COLO668 (cell line): ENCODE measurements at regions not wholly inside any gene's neighbourhood (a gene's known extent, or its start where the extent isn't known, plus 50 kb on each side); places are given as distances from the start of the nearest gene placed in this dataset.
"Not testable (repeated sequence)": the region's sequence is repeated elsewhere in the genome, so short reads cannot be mapped to it uniquely, and the experiment has no call there.

ENCODE experiments used
- DNase-seq: peaks from one replicate; lab custom pipeline; 2025; ENCODE audit not compliant: unreplicated experiment; lab: John Stamatoyannopoulos, UW

DNA sequence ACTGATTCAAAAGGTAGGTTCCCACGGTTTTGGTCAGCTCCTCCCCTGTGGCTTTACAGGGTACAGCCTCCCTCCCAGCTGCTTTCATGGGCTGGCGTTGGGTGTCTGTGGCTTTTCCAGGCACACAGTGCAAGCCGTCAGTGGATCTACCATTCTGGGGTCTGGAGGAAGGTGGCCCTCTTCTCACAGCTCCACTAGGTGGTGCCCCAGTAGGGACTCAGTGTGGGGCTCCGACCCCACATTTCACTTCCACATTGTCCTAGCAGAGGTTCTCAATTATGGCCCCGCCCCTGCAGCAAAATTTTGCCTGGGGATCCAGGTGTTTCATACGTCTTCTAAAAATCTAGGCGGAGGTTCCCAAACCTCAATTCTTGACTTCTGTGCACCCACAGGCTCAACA, 324.6 kb upstream of the PHF14 start:
- DNase-seq, result not testable (repeated sequence)

DNA sequence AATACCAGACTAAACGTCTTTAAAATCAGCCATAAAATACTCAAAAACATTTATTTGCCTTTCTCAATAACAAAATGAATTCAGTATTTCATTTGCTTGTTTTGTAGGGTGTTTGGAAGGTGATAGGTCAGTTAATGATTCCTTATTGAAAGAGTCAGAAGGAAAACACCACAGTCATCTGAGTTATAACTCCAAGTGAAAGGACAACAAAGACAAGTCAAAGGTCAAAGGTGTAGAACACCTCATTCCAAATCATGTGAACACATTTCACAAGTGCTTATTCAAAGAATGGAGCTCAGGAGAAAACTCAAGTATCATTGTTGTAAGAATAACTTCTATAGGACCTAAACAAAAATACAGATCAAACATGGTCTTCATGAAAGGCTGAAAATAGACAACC, 318.6 kb upstream of the PHF14 start:
- DNase-seq, result no peak

DNA sequence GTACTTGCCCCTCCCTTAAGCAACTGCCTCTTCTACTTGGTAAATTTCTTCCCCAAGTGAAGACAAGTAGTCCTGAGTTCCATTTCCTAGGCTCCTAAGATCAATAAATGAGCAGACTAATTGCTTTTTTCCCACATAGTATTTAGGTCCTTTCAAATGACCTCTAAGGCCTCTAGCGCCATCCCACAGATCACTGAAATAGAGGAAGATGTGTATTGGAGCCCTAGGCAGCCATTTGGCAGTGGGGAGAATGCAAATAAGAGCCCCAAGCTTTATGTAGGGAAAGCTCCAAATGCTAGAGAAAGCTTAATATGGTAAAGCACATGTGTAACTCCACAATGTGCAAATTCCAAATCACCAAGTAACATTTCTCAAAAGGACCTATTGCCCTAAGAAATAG, 316.5 kb upstream of the PHF14 start:
- no peak for DNase-seq

DNA sequence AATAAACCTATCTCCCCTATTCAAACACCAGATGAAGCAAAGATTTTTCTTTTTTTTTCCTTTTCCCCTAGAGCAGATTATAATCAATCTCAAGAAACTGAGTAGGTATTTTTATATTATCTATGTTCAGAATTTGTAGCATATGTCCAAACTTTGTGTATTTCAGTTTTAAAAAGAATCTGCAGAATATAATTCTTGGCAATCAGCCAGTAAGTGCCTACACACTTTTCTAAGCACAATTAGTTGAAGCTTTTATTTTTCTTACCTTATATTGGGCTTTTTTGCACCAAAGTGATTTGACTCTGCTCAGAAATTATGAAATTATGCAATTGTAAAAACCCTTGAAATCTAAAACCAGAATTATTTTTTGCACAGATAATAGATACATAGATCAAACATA, 315.8 kb upstream of the PHF14 start:
- DNase-seq, result no peak

DNA sequence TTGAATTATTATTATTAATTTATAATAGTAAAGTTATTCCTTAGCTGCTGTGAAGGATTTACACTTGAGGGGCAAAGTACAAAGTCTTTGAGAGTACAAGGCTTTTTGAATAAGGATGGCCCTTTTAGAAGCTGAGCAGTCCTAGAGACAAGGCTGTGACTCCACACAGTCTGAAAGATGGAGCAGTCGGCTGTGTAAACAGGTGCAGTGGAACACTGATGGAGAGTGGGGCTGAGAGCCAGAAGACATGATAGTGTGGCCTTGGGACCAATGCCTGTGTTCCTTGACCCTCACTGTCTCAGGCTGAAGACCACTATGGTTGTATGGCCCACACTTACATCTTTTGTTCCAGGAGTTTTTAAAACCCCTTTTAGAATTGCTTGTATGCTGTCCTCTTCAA, 311.2 kb upstream of the PHF14 start:
- no peak for DNase-seq

DNA sequence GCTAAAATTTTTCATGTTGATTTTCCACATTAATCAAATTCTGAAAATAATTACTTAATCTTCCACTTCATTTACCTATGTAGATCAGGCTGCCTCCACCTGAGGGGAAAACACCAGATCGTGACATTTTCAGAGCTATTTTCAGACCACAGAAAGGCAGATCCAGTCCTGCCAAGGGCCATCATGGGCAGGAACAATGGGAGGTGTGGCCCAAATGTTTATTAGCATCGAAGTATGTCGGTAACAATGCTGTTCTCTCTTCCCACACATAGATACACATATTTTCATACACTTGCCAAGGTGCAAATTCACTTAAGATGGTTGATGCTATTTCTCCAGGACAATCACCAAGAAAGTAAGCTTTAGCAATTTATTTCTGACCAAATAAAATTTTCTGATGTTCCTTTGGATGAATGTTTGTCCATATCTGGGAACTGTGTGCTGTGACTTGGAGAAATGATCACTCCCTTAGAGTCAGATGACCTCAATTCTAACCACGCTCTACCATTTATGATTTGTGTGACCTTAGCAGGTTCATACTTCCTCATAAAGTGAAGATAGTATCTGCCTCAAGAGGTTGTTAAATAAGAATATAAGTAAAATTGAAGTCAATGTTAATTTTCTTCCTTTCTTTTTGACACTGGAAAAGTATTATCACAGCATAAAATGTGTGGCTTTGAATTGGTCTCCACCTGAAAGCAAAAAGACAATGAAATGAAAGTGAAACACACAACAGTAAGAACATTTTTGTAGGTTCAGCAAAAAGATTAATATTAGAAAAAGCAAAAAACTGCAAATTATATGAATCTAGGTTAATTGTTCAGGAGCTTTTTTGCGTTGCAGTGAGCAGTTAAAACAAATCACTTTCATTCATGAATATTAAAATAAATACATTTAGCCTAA, 310.4 kb upstream of the PHF14 start:
- DNase-seq, result no peak

GRCh38 chr7:10672186-10672585, 301.5 kb upstream of the PHF14 start:
- no peak for DNase-seq

GRCh38 chr7:10677211-10677610, 296.5 kb upstream of the PHF14 start:
- DNase-seq, result no peak

- no peak for DNase-seq
These were observed 295.9 kb upstream of the PHF14 start for GRCh38 chr7:10677668-10678232.

DNA sequence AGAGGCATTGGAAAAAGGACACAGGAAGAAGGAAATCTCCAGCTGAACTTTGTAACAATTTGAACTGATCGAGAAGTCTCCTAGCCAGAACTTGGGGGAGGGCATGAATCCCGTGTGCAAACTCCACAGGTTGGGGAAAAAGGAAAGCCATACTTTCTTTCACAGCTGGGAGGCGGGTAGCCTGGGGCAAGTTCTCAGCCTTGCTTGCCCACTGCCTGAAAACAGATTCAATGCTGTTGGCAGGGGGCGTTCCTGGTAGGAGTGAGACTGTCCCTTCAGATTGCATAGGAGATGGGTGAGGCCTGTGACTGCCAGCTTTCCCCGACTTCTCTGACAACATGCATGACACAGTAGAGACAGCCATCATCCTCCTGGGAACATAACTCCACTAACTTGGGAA, 289.1 kb upstream of the PHF14 start:
- DNase-seq, result no peak

- no peak for DNase-seq
These were observed 288.6 kb upstream of the PHF14 start for GRCh38 chr7:10685040-10685439.

DNA sequence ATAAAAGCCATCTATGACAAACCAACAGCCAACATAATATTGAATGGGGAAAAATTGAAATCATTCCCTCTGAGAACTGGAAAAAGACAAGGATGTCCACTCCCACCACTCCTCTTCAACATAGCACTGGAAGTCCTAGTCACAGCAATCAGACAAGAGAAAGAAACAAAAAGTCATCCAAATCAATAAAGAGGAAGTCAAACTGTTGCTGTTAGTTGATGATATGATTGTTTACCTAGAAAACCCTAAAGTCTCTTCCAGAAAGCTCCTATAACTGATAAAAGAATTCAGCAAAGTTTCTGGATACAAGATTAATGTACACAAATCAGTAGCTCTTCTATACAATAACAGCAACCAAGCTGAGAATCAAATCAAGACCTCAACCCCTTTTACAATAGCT, 285.1 kb upstream of the PHF14 start:
- DNase-seq, result no peak

GRCh38 chr7:10696064-10696463, 277.6 kb upstream of the PHF14 start:
- no peak for DNase-seq

- no peak for DNase-seq
These were observed 270.6 kb upstream of the PHF14 start for GRCh38 chr7:10703059-10703458.

DNA sequence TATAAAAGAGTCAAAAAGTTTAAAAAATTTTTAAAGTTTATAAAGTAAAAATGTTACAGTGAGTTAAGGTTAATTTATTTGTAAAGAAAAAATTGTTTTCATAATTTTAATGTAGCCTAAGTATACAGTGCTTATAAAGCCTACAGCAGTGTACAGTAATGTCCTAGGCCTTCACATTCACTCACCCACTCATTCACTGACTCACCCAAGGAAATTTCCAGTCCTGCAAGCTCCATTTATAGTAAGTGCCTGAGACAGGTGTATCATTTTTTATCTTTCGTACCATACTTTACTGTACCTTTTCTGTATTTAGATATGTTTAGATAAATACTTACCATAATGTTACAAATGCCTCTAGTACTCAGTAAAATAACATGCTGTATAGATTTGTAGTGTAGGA, 269.7 kb upstream of the PHF14 start:
- DNase-seq, result no peak

- no peak for DNase-seq
These were observed 269.0 kb upstream of the PHF14 start for GRCh38 chr7:10704653-10705052.

DNA sequence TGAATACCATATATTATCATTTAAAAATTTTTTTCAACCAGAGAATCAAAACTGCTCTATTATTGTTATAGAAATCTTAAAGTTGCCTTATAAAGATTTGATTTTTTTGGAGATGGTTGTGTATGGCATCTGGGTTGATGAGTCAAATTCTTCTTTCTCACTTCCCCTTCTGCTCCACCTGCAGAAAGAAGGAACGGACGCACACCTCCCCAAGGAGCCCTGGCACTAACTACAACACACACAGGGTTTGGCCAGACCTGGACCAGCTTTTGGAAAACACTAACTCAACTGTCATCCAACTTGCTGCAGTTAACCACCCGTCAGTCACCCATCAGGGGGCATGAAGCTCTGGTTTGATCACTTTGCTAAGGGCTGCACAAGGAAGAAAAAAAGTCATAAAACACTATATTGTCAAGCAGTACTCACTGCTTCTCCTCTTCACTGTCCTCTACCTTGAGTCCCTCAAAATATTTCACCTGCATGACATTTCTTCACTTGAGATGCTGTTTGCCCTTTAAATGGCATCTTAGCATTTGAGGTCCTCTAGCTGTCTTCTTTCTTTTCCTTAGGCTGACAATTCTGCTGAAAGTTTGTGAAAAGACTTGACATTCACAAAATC, 266.7 kb upstream of the PHF14 start:
- DNase-seq, result no peak

DNA sequence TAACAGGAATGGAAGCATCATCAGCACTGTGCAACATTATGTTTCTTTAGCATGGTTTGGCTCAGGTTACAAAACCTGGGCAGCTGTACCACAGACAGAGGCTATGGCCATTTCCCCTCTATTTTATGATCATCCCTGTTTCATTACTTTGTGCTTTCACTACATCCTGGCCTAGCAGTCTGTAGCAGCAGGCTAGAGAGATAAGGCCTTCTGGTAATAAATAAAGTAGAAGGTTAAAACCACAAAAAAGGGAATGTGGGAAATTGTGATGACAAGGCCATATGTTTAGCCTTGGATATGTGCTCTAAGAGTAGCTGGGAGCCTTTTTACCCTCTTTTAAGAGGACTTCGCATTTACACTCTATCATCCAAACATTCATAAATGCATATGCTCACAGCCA, 266.2 kb upstream of the PHF14 start:
- no peak for DNase-seq

DNA sequence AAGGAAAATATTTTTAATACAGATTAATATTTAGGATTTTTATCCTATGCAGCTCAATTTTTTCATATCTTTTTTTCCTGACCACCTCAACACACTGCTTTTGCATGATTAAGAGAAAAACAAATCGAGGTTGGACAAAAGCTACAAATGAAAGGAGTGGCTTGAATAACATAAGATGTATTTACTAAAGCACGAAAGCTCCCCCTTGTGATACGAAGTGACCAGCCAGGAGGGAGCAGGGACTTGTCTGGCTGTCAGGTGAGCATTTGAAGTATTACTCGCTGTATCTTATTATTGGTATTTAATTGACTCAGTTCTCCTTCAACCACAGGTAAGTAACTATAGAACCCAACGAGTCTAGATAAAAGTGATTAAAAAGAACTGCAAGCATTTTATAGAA, 265.2 kb upstream of the PHF14 start:
- no peak for DNase-seq

DNA sequence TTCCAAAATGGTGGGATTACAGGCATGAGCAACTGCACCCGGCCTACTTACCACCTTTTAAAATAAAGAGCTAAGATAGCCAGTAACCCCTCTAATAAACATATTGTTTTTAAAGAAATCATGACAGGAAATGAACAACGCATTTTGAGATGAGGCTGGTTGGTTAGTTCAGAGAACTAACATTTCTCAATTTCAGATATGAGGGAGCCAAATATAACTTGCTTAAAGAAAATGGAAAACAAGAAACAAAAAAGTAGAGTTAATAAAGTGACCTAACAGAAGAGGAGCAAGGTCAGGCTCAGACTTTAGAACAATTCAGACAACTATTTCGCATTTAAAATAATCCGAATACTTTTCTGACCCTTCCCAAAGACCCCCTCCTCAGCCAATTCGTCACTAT, 254.9 kb upstream of the PHF14 start:
- DNase-seq, result no peak

GRCh38 chr7:10720042-10720441, 253.6 kb upstream of the PHF14 start:
- no peak for DNase-seq

DNA sequence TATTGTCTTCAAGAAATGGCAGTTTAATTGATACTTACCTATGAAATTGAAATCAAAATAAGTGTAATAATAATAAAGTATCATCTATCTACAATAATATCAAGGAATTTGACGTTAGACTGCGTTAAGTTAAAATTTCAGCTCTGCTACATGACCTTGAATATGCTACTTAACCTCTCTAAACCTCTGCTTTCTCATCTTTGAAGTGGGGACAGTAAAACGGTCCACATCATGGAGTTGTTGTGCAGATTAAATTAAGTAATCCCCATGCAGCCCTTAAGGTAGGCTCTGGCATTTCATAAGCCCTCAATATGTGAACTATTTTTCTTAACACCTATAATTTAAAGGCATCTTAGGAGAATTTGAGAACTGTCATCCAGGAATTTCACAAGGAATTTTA, 252.4 kb upstream of the PHF14 start:
- no peak for DNase-seq
